Ovary (tissue), 3 donors: ENCODE measurements at regions not wholly inside any gene's neighbourhood (a gene's known extent, or its start where the extent isn't known, plus 50 kb on each side); places are given as distances from the start of the nearest gene placed in this dataset.

Experiments used
- CTCF ChIP-seq, 3 donors: fragments of 450-650 bp in 2 of 3; fragments of 200-600 bp in 1 of 3; IDR thresholded peaks; one replicate each; pipeline versions ENCODE4 v1.5.1 to v1.8.0; 2016 to 2022; ENCODE audit warnings: antibody characterized with exemption in 3 of 3, mild to moderate bottlenecking in 1 of 3
- POLR2A ChIP-seq: fragments of 450-650 bp; IDR thresholded peaks from one replicate; pipeline ENCODE4 v1.6.1; 2017; ENCODE audit warnings: antibody characterized with exemption, mild to moderate bottlenecking, moderate library complexity
- donor health status: DM: no; HTN: no; CAD: no.

- TF ChIP-seq CTCF (IDR thresholded peaks at IDR 0.05): no peak
- TF ChIP-seq POLR2A: no peak
These were observed 1099.9 kb downstream of the PLA2G4A start for GRCh38 chr1:187928696-187929095.
